Adrenal gland (tissue), 9 donors: ENCODE measurements at regions not wholly inside any gene's neighbourhood (a gene's known extent, or its start where the extent isn't known, plus 50 kb on each side); places are given as distances from the start of the nearest gene placed in this dataset.
"Not testable (repeated sequence)": the region's sequence is repeated elsewhere in the genome, so short reads cannot be mapped to it uniquely, and the experiment has no call there.

Source experiments
- DNase-seq, 7 donors: peaks; one replicate each; pipeline ENCODE4 v3.0.0-alpha.2; 2019 to 2020
- H3K27ac ChIP-seq, 5 donors: fragments of 200-600 bp; sonication (generic) in 4 of 5; 1 replicate in 3 of 5; 2 replicates in 2 of 5; pipeline versions ENCODE4 v1.5.1 to v1.8.0; 2016 to 2020; ENCODE audit warnings: mild to moderate bottlenecking in 1 of 5
- H3K27me3 ChIP-seq: fragments of 200-600 bp; 2 replicates; pipeline ENCODE4 v1.8.0; 2021
- H3K36me3 ChIP-seq, 2 donors: fragments of 200-600 bp; replicated peaks in 1 of 2; 1 replicate in 1 of 2; 2 replicates in 1 of 2; pipeline versions ENCODE4 v1.5.1 to v1.8.0; 2018 to 2022
- H3K4me1 ChIP-seq, 2 donors: fragments of 200-600 bp; replicated peaks in 1 of 2; 1 replicate in 1 of 2; 2 replicates in 1 of 2; pipeline versions ENCODE4 v1.5.1 to v1.8.0; 2018 to 2021
- H3K4me3 ChIP-seq, 4 donors: fragments of 200-600 bp; sonication (generic) in 3 of 4; one replicate each; pipeline ENCODE4 v1.5.1; 2016 to 2018
- H3K9me3 ChIP-seq, 3 donors: fragments of 200-600 bp; sonication (generic) in 1 of 3; replicated peaks in 1 of 3; 1 replicate in 2 of 3; 2 replicates in 1 of 3; pipeline versions ENCODE4 v1.5.1 to v1.8.0; 2016 to 2021
- CTCF ChIP-seq, 6 experiments: fragments of 450-650 bp in 4 of 6; fragments of 200-600 bp in 2 of 6; sonication (generic) in 1 of 6; IDR thresholded peaks; 1 replicate in 5 of 6; 2 replicates in 1 of 6; pipeline versions ENCODE4 v1.5.1 to v1.8.0; 2016 to 2021; ENCODE audit warnings: antibody characterized with exemption in 6 of 6, mild to moderate bottlenecking in 2 of 6, moderate library complexity in 1 of 6
- POLR2A ChIP-seq, 2 donors: fragments of 450-650 bp; IDR thresholded peaks; one replicate each; pipeline ENCODE4 v1.6.1; 2017; ENCODE audit warnings: antibody characterized with exemption in 2 of 2, mild to moderate bottlenecking in 2 of 2, moderate library complexity in 1 of 2
- WGBS, 4 donors: extraction: QIAGEN DNeasy Blood & Tissue Kit in 2 of 4; methylation state at CpG; one replicate each; pipeline versions ENCODE4 v1.1.5 to v1.1.7; 2013 to 2017; 5-methylcytosine and 5-hydroxymethylcytosine counted together
- intact Hi-C, 2 donors: fragments of 100-400 bp; cut with DNase I; formaldehyde crosslinking; loops; one replicate each; pipeline versions ENCODE4 v1.14.1 to v1.15.0; 2022 to 2023
- donor health status: healthy with polysubstance abuse.
- donor health status: Bipolar disorder and iron deficiency.
- donor health status: DM: yes; HTN: yes; CAD: no.
- donor health status: DM: no; HTN: no; CAD: no.
- donor health status: DM: no; HTN: no; CAD: no.

GRCh38 chr6:62976566-62976965 is 234.7 kb upstream of the FKBP1C start:
- no peak for DNase-seq
- Histone ChIP-seq H3K27me3 (no peaks in the 10 kb centered on the region), H3K4me3 (no peak overlapping the region), H3K27ac (no peak overlapping the region), H3K9me3 (peaks cover 0 to 6% (median 0%) of the 10 kb centered on the region in 3 donors), H3K4me1 (no peaks in the 10 kb centered on the region), H3K36me3 (no peaks in the 10 kb centered on the region)
- intact Hi-C loops = no loop called here
- TF ChIP-seq POLR2A (IDR thresholded peaks at IDR 0.05) = no peak
- TF ChIP-seq CTCF (IDR thresholded peaks at IDR 0.05) = no peak

DNA sequence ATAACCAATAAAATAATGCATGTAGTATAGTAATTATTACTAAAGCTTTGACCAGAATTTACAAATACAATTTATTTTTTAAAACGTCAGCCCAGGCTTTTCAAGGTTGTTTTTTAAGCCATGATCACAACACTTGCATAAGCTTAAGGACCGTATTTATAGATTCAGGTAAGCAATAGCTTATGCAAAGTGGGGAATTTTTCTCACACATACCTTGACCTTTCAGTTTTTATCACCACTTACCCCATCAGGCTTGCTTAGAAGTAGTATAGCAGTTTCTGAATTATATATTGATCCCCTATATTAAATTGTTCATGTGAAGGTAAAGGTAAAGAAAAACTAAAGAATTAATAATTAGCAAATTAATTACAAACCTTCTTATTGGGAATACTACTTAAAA is 232.3 kb upstream of the FKBP1C start:
- intact Hi-C loops = no loop called here

GRCh38 chr6:62980093-62980492 is 231.2 kb upstream of the FKBP1C start:
- H3K9me3 ChIP-seq = peaks cover 0 to 6% (median 0%) of the 10 kb centered on the region in 3 donors
- TF ChIP-seq POLR2A (IDR thresholded peaks at IDR 0.05) (no peak), CTCF (IDR thresholded peaks at IDR 0.05) (no peak)
- no peaks in the 10 kb centered on the region for H3K4me1 ChIP-seq
- no peak for DNase-seq
- H3K36me3 ChIP-seq = no peaks in the 10 kb centered on the region
- H3K27ac ChIP-seq = no peak overlapping the region
- H3K27me3 ChIP-seq = no peaks in the 10 kb centered on the region
- intact Hi-C loops = no loop called here
- no peak overlapping the region for H3K4me3 ChIP-seq
- WGBS, 4 donors = 62 to 67% (median 63%) methylated on average over 2 of the region's 2 CpGs

More for the DNA sequence above, 232.3 kb upstream of the FKBP1C start:
- Histone ChIP-seq H3K36me3 (no peaks in the 10 kb centered on the region), H3K27me3 (no peaks in the 10 kb centered on the region), H3K4me1 (no peaks in the 10 kb centered on the region), H3K27ac (no peak overlapping the region), H3K9me3 (peaks cover 0 to 6% (median 0%) of the 10 kb centered on the region in 3 donors), H3K4me3 (no peak overlapping the region)
- DNase-seq = no peak
- 60 to 65% (median 62%) methylated on average over 2 of the region's 2 CpGs for WGBS, 4 donors
- no peak for TF ChIP-seq POLR2A (IDR thresholded peaks at IDR 0.05)
- TF ChIP-seq CTCF (IDR thresholded peaks at IDR 0.05) = no peak

DNA sequence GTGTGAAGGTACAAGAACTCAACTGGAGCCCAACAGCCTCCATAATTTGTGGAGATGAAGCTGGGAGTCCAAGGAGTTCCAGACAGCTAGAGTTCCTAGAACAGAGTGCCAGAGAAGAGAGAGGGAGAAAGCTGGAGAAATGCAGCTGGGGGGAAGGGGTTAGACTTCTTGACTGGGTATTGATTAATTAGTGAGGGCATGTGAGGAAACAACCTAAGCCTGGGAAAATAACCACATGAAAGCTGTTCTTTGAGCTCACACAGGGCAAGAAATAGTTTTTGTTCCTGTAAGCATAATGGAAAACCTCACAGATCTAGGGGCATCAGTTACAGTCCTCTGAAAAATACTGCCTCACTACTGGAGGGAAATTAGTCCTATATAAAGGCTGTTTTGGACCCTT is 230.5 kb upstream of the FKBP1C start:
- DNase-seq = no peak
- no peaks in the 10 kb centered on the region for H3K27me3 ChIP-seq
- H3K36me3 ChIP-seq = no peaks in the 10 kb centered on the region
- H3K4me1 ChIP-seq = no peaks in the 10 kb centered on the region
- intact Hi-C loops = no loop called here
- TF ChIP-seq POLR2A (IDR thresholded peaks at IDR 0.05) = no peak
- H3K27ac ChIP-seq = no peak overlapping the region
- H3K9me3 ChIP-seq = peaks cover 0 to 6% (median 0%) of the 10 kb centered on the region in 3 donors
- no peak overlapping the region for H3K4me3 ChIP-seq

GRCh38 chr6:62982951-62983350 is 228.3 kb upstream of the FKBP1C start:
- TF ChIP-seq CTCF (IDR thresholded peaks at IDR 0.05) = no peak
- TF ChIP-seq POLR2A (IDR thresholded peaks at IDR 0.05) = no peak
- no peaks in the 10 kb centered on the region for H3K27me3 ChIP-seq
- H3K9me3 ChIP-seq = peaks cover 0 to 6% (median 0%) of the 10 kb centered on the region in 3 donors
- intact Hi-C loops = no loop called here
- no peaks in the 10 kb centered on the region for H3K36me3 ChIP-seq
- H3K4me3 ChIP-seq = no peak overlapping the region
- H3K4me1 ChIP-seq = no peaks in the 10 kb centered on the region
- H3K27ac ChIP-seq = no peak overlapping the region
- 29 to 76% (median 53%) methylated on average over 2 of the region's 2 CpGs for WGBS, 4 donors
- DNase-seq = no peak

- intact Hi-C loops, H3K4me3 ChIP-seq, DNase-seq, H3K27me3 ChIP-seq, H3K27ac ChIP-seq, H3K36me3 ChIP-seq, H3K4me1 ChIP-seq, H3K9me3 ChIP-seq: not testable (repeated sequence)
- 59 to 75% (median 69%) methylated on average over 4 of the region's 4 CpGs for WGBS, 4 donors
These were observed 219.6 kb upstream of the FKBP1C start for GRCh38 chr6:62991696-62992095.
